A549 (cell line): ENCODE measurements at regions not wholly inside any gene's neighbourhood (a gene's known extent, or its start where the extent isn't known, plus 50 kb on each side); places are given as distances from the start of the nearest gene placed in this dataset.
A peak's percentile ranks its signal among the peaks of the same experiment; 100 is the strongest.
"Not testable (repeated sequence)": the region's sequence is repeated elsewhere in the genome, so short reads cannot be mapped to it uniquely, and the experiment has no call there.

Experiments used
- ATAC-seq, 2 experiments: fragments of 200-7000 bp in 1 of 2; fragments of >200 bp in 1 of 2; cut with Nextera tagmentation in 1 of 2; cut with Tn5 transposase in 1 of 2; 3 replicates each; pipeline versions ENCODE4 v1.8.0 to v1.9.1; 2018 to 2020; ENCODE audit warnings: mild to moderate bottlenecking in 1 of 2, moderate library complexity in 1 of 2
- CTCF ChIA-PET: fragments of 300-600 bp; sonication (Branson Sonifier 250); formaldehyde crosslinking; extraction: SDS; loops from one replicate; lab custom pipeline; 2021; ENCODE audit warnings: antibody characterized with exemption, inconsistent platforms; lab: Yijun Ruan, JAX
- POLR2A ChIA-PET: fragments of 350-600 bp; formaldehyde crosslinking; extraction: SDS; loops from one replicate; lab custom pipeline; 2021; ENCODE audit warnings: antibody characterized with exemption, inconsistent platforms; lab: Yijun Ruan, JAX
- DNase-seq, 2 experiments: peaks; one replicate each; pipeline versions ENCODE4 v3.0.0 to v3.0.0-alpha.2; 2011 to 2016; ENCODE audit warnings: low read depth in 1 of 2, low spot score in 1 of 2
- FAIRE-seq: peaks from 2 replicates; lab custom pipeline; 2011; peaks lifted over from hg19 to GRCh38; lab: Jason Lieb, UNC
- H3K27ac ChIP-seq, 2 experiments: fragments of >200 bp; sonication (Bioruptor Twin); formaldehyde crosslinking; 3 replicates each; pipeline ENCODE4 v1.5.1; 2016 to 2017
- H3K4me1 ChIP-seq: fragments of >200 bp; sonication (Bioruptor Twin); formaldehyde crosslinking; 3 replicates; pipeline ENCODE4 v1.6.1; 2016
- H3K4me2 ChIP-seq: fragments of >200 bp; sonication (Bioruptor Twin); formaldehyde crosslinking; 3 replicates; pipeline ENCODE4 v1.6.1; 2016
- H3K4me3 ChIP-seq: fragments of >200 bp; sonication (Bioruptor Twin); formaldehyde crosslinking; 3 replicates; pipeline ENCODE4 v1.5.1; 2016
- H3K9me3 ChIP-seq: fragments of >200 bp; sonication (Bioruptor Twin); formaldehyde crosslinking; 3 replicates; pipeline ENCODE4 v1.6.1; 2016
- BHLHE40 ChIP-seq: IDR thresholded peaks from 2 replicates; pipeline ENCODE4 v1.6.1; 2012; ENCODE audit warnings: low read depth, low read length, inconsistent platforms
- CBX8 ChIP-seq: fragments of 200-600 bp; sonication (generic); IDR thresholded peaks from 2 replicates; pipeline ENCODE4 v1.6.1; 2016
- CHD2 ChIP-seq: fragments of 150-350 bp; IDR thresholded peaks from 2 replicates; pipeline ENCODE4 v1.6.1; 2014; ENCODE audit warnings: low read length; ENCODE audit not compliant: partially characterized antibody
- CHD4 ChIP-seq: fragments of 200-600 bp; sonication (generic); IDR thresholded peaks from 2 replicates; pipeline ENCODE4 v1.6.1; 2016; ENCODE audit warnings: antibody characterized with exemption, mild to moderate bottlenecking, borderline replicate concordance
- E2F6 ChIP-seq: IDR thresholded peaks from 2 replicates; pipeline ENCODE4 v1.6.1; 2012; ENCODE audit warnings: low read depth, borderline replicate concordance
- EHF ChIP-seq: fragments of 250-450 bp; sonication (Bioruptor Pico); IDR thresholded peaks from 2 replicates; pipeline ENCODE4 v1.5.0; 2020; ENCODE audit warnings: mild to moderate bottlenecking
- EP300 ChIP-seq, 2 experiments: fragments of >200 bp; sonication (Bioruptor Twin); formaldehyde crosslinking; IDR thresholded peaks; 2 replicates in 1 of 2; 3 replicates in 1 of 2; pipeline ENCODE4 v1.6.1; 2016 to 2017
- ESRRA ChIP-seq: fragments of 150-350 bp; IDR thresholded peaks from 2 replicates; pipeline ENCODE4 v1.6.1; 2014; ENCODE audit warnings: mild to moderate bottlenecking, low read length, borderline replicate concordance
- FOSB ChIP-seq: fragments of 250-450 bp; sonication (Bioruptor Pico); IDR thresholded peaks from 2 replicates; pipeline ENCODE4 v1.5.0; 2020; ENCODE audit warnings: mild to moderate bottlenecking, moderate library complexity
- HEYL ChIP-seq: fragments of 250-450 bp; sonication (Bioruptor Pico); IDR thresholded peaks from 2 replicates; pipeline ENCODE4 v1.8.0; 2021; ENCODE audit warnings: mild to moderate bottlenecking, moderate library complexity
- HOXB5 ChIP-seq: fragments of 250-450 bp; sonication (Bioruptor Pico); IDR thresholded peaks from 2 replicates; pipeline ENCODE4 v1.5.0; 2020; ENCODE audit warnings: mild to moderate bottlenecking, moderate library complexity
- KDM5A ChIP-seq: fragments of 200-600 bp; sonication (generic); IDR thresholded peaks from 2 replicates; pipeline ENCODE4 v1.6.1; 2016; ENCODE audit warnings: antibody characterized with exemption, mild to moderate bottlenecking
- MAFK ChIP-seq: fragments of 450-650 bp; IDR thresholded peaks from 2 replicates; pipeline ENCODE4 v1.6.1; 2014; ENCODE audit not compliant: partially characterized antibody
- MAZ ChIP-seq: fragments of 150-350 bp; IDR thresholded peaks from 2 replicates; pipeline ENCODE4 v1.6.1; 2014; ENCODE audit warnings: antibody characterized with exemption, low read depth, low read length, borderline replicate concordance
- NFE2L2 ChIP-seq: fragments of 150-350 bp; conservative IDR thresholded peaks from 2 replicates; pipeline ENCODE4 v1.6.1; 2014; ENCODE audit warnings: low read length
- NPAS2 ChIP-seq: fragments of 250-450 bp; sonication (Bioruptor Pico); IDR thresholded peaks from 2 replicates; pipeline ENCODE4 v1.8.0; 2022; ENCODE audit warnings: mild to moderate bottlenecking, moderate library complexity, borderline replicate concordance
- PHF8 ChIP-seq: fragments of 200-600 bp; sonication (generic); IDR thresholded peaks from 2 replicates; pipeline ENCODE4 v1.6.1; 2016; ENCODE audit warnings: low read depth, mild to moderate bottlenecking, antibody characterized with exemption, moderate library complexity, borderline replicate concordance
- POLR2A ChIP-seq: IDR thresholded peaks from 2 replicates; pipeline ENCODE4 v1.6.1; 2012; ENCODE audit warnings: mild to moderate bottlenecking, low read length
- RCOR1 ChIP-seq: fragments of 150-350 bp; IDR thresholded peaks from 2 replicates; pipeline ENCODE4 v1.6.1; 2014; ENCODE audit warnings: antibody characterized with exemption, low read length, low read depth
- RFX5 ChIP-seq: fragments of 450-650 bp; IDR thresholded peaks from 2 replicates; pipeline ENCODE4 v1.7.1; 2014; ENCODE audit warnings: antibody characterized with exemption, mild to moderate bottlenecking, moderate library complexity
- RNF2 ChIP-seq: fragments of 200-600 bp; sonication (generic); IDR thresholded peaks from 2 replicates; pipeline ENCODE4 v1.6.1; 2016; ENCODE audit warnings: low read depth, mild to moderate bottlenecking, antibody characterized with exemption, moderate library complexity, borderline replicate concordance
- TFCP2L1 ChIP-seq: fragments of 250-450 bp; sonication (Bioruptor Pico); IDR thresholded peaks from 2 replicates; pipeline ENCODE4 v1.5.0; 2021; ENCODE audit warnings: mild to moderate bottlenecking
- USF2 ChIP-seq: fragments of 450-650 bp; IDR thresholded peaks from 2 replicates; pipeline ENCODE4 v1.6.1; 2014; ENCODE audit warnings: antibody characterized with exemption
- ZFP36 ChIP-seq: fragments of 450-650 bp; IDR thresholded peaks from 2 replicates; pipeline ENCODE4 v1.6.1; 2014; ENCODE audit warnings: borderline replicate concordance; ENCODE audit not compliant: partially characterized antibody
- WGBS: methylation state at CpG from one replicate; pipeline ENCODE4 v1.1.6; 2017; ENCODE audit errors: missing lambda C conversion rate; 5-methylcytosine and 5-hydroxymethylcytosine counted together
- TF ChIP-seq, protein P1 (sequence below): fragments of >200 bp; sonication (Bioruptor Twin); formaldehyde crosslinking; IDR thresholded peaks from 3 replicates; pipeline ENCODE4 v1.5.1; 2016
- TF ChIP-seq, protein P2 (sequence below): fragments of >200 bp; sonication (Bioruptor Twin); formaldehyde crosslinking; IDR thresholded peaks from 2 replicates; pipeline ENCODE4 v1.6.1; 2016
- TF ChIP-seq, protein P3 (sequence below): IDR thresholded peaks from 2 replicates; pipeline ENCODE4 v1.6.1; 2012

DNA sequence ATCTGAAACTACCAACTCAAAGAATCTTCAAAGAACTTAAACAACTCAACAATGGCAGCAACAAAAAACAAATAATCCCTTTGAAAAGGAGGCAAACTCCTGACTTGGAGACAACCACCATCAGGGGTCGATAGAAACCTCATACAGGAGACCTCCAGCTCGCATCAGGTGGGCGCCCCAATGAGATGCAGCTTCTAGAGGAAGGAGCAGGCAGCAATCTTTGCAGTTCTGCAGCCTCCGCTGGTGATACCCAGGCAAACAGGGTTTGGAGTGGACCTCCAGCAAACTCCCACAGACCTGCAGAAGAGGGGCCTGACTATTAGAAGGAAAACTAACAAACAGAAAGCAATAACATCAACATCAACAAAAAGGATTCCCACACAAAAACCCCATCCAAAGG lies 93.2 kb downstream of the CYLC1 start:
- H3K4me1 ChIP-seq, H3K9me3 ChIP-seq, CTCF ChIA-PET, DNase-seq, H3K27ac ChIP-seq, ATAC-seq, POLR2A ChIA-PET, H3K4me2 ChIP-seq, H3K4me3 ChIP-seq: not testable (repeated sequence)
- peak; percentile 23 for FAIRE-seq
- 0% methylated on average over 3 of the region's 4 CpGs for WGBS

GRCh38 chrX:83966347-83966746 lies 105.4 kb downstream of the CYLC1 start:
- no peak for ATAC-seq
- 0% methylated on average over 2 of the region's 2 CpGs for WGBS
- ChIA-PET CTCF (no interaction called here), POLR2A (no interaction called here)
- Histone ChIP-seq H3K9me3 (no peaks in the 10 kb centered on the region), H3K4me3 (no peak overlapping the region), H3K27ac (no peak overlapping the region), H3K4me2 (no peak overlapping the region), H3K4me1 (no peaks in the 10 kb centered on the region)
- FAIRE-seq: no peak
- TF ChIP-seq PHF8 (no peak), TFCP2L1 (CRISPR knock-in tag) (no peak), RCOR1 (no peak), RNF2 (no peak), CHD4 (no peak), E2F6 (no peak), ZFP36 (no peak), HOXB5 (CRISPR knock-in tag) (no peak), MAZ (no peak), ESRRA (no peak), CBX8 (no peak), MAFK (no peak), FOSB (CRISPR knock-in tag) (no peak), KDM5A (no peak), CHD2 (no peak), NPAS2 (CRISPR knock-in tag) (no peak), RFX5 (no peak)
- TF ChIP-seq, protein P1, sequence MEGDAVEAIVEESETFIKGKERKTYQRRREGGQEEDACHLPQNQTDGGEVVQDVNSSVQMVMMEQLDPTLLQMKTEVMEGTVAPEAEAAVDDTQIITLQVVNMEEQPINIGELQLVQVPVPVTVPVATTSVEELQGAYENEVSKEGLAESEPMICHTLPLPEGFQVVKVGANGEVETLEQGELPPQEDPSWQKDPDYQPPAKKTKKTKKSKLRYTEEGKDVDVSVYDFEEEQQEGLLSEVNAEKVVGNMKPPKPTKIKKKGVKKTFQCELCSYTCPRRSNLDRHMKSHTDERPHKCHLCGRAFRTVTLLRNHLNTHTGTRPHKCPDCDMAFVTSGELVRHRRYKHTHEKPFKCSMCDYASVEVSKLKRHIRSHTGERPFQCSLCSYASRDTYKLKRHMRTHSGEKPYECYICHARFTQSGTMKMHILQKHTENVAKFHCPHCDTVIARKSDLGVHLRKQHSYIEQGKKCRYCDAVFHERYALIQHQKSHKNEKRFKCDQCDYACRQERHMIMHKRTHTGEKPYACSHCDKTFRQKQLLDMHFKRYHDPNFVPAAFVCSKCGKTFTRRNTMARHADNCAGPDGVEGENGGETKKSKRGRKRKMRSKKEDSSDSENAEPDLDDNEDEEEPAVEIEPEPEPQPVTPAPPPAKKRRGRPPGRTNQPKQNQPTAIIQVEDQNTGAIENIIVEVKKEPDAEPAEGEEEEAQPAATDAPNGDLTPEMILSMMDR: no peak
- TF ChIP-seq, protein P2, sequence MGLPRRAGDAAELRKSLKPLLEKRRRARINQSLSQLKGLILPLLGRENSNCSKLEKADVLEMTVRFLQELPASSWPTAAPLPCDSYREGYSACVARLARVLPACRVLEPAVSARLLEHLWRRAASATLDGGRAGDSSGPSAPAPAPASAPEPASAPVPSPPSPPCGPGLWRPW: no peak
- no peak for DNase-seq

DNA sequence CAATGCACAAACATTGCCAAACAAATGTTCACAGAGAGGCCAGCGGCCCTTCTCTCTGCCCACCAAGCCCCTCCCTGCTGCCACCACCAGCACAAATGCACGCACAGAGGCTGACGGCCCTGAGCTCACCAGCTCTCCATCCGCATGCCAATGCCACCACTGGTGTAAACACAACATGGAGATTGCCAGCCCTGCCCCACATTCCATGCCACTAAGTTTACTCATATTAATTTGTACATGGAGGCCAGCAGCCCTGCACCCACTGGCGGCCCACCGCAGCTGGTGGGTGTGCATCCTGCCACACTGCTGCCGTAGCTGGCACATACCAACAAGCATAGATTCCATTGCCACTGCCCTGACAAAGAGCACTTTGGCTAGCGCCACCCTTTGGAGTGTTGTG lies 124.0 kb downstream of the CYLC1 start:
- Histone ChIP-seq H3K4me1 (no peaks in the 10 kb centered on the region), H3K27ac (no peak overlapping the region), H3K4me2 (no peak overlapping the region), H3K9me3 (no peaks in the 10 kb centered on the region), H3K4me3 (no peak overlapping the region)
- DNase-seq (no peak), ATAC-seq (no peak), FAIRE-seq (no peak)
- TF ChIP-seq TFCP2L1 (CRISPR knock-in tag) (no peak), CHD4 (no peak), EP300 (IDR thresholded peaks at IDR 0.05) (no peak), E2F6 (no peak), HEYL (no peak), POLR2A (no peak), BHLHE40 (no peak), NFE2L2 (no peak), EHF (CRISPR knock-in tag) (no peak), USF2 (no peak)
- TF ChIP-seq, protein P3, sequence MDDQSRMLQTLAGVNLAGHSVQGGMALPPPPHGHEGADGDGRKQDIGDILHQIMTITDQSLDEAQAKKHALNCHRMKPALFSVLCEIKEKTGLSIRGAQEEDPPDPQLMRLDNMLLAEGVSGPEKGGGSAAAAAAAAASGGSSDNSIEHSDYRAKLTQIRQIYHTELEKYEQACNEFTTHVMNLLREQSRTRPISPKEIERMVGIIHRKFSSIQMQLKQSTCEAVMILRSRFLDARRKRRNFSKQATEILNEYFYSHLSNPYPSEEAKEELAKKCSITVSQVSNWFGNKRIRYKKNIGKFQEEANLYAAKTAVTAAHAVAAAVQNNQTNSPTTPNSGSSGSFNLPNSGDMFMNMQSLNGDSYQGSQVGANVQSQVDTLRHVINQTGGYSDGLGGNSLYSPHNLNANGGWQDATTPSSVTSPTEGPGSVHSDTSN: no peak
- WGBS: 12% methylated on average over 8 of the region's 8 CpGs
- ChIA-PET CTCF (no interaction called here), POLR2A (no interaction called here)

- ATAC-seq, H3K27ac ChIP-seq, H3K4me1 ChIP-seq, CTCF ChIA-PET, POLR2A ChIA-PET, H3K4me3 ChIP-seq, H3K4me2 ChIP-seq, H3K9me3 ChIP-seq, DNase-seq, FAIRE-seq: not testable (repeated sequence)
- WGBS: 0% methylated on average over 2 of the region's 2 CpGs
These were observed 129.2 kb downstream of the CYLC1 start for GRCh38 chrX:83990178-83990577.
